Astrocyte (in vitro differentiated cells and primary cell): ENCODE measurements at regions not wholly inside any gene's neighbourhood (a gene's known extent, or its start where the extent isn't known, plus 50 kb on each side); places are given as distances from the start of the nearest gene placed in this dataset.

Source experiments
- DNase-seq: peaks from one replicate; pipeline ENCODE4 v3.0.0-alpha.2; 2010; ENCODE audit warnings: low read depth
- FAIRE-seq: peaks from 2 replicates; lab custom pipeline; 2011; peaks lifted over from hg19 to GRCh38; lab: Jason Lieb, UNC
- H2AFZ ChIP-seq: 2 replicates; pipeline ENCODE4 v1.6.0; 2012; ENCODE audit warnings: low read depth, low read length, inconsistent platforms
- H3K27ac ChIP-seq: 2 replicates; pipeline ENCODE4 v1.5.1; 2011; ENCODE audit warnings: low read depth, low read length, inconsistent platforms
- H3K27me3 ChIP-seq: 2 replicates; pipeline ENCODE4 v1.6.0; 2011; ENCODE audit warnings: low read length, inconsistent platforms; ENCODE audit not compliant: insufficient read depth
- H3K36me3 ChIP-seq: 2 replicates; pipeline ENCODE4 v1.5.1; 2011; ENCODE audit warnings: low read length, inconsistent platforms; ENCODE audit not compliant: insufficient read depth
- H3K4me1 ChIP-seq: 2 replicates; pipeline ENCODE4 v1.5.1; 2011; ENCODE audit warnings: low read length, inconsistent platforms; ENCODE audit not compliant: insufficient read depth
- H3K4me2 ChIP-seq: 2 replicates; pipeline ENCODE4 v1.6.0; 2012; ENCODE audit warnings: low read length, inconsistent platforms
- H3K4me3 ChIP-seq: 2 replicates; pipeline ENCODE4 v1.5.1; 2011; ENCODE audit warnings: low read depth, mild to moderate bottlenecking, low read length, inconsistent platforms; ENCODE audit not compliant: insufficient read depth
- H3K79me2 ChIP-seq: 2 replicates; pipeline ENCODE4 v1.6.0; 2012; ENCODE audit warnings: mild to moderate bottlenecking, low read length, inconsistent platforms; ENCODE audit not compliant: insufficient read depth
- H3K9ac ChIP-seq: 2 replicates; pipeline ENCODE4 v1.6.0; 2012; ENCODE audit warnings: mild to moderate bottlenecking, low read length, inconsistent platforms
- H3K9me3 ChIP-seq: 2 replicates; pipeline ENCODE4 v1.5.1; 2012; ENCODE audit warnings: low read depth, mild to moderate bottlenecking, low read length, inconsistent platforms; ENCODE audit not compliant: insufficient read depth
- H4K20me1 ChIP-seq: 2 replicates; pipeline ENCODE4 v1.6.0; 2012; ENCODE audit warnings: low read length, inconsistent platforms; ENCODE audit not compliant: insufficient read depth
- H3K27ac Mint-ChIP-seq: one replicate; pipeline ENCODE4 v1.8.0; 2021; ENCODE audit warnings: mild to moderate bottlenecking, mixed read lengths; ENCODE audit not compliant: unreplicated experiment
- H3K27me3 Mint-ChIP-seq: one replicate; pipeline ENCODE4 v1.8.0; 2021; ENCODE audit warnings: low read depth, mixed read lengths; ENCODE audit not compliant: unreplicated experiment
- H3K36me3 Mint-ChIP-seq: one replicate; pipeline ENCODE4 v1.8.0; 2021; ENCODE audit warnings: low read depth, mixed read lengths; ENCODE audit not compliant: unreplicated experiment
- H3K4me1 Mint-ChIP-seq: one replicate; pipeline ENCODE4 v1.8.0; 2021; ENCODE audit warnings: low read depth, mixed read lengths; ENCODE audit not compliant: unreplicated experiment
- H3K4me3 Mint-ChIP-seq: one replicate; pipeline ENCODE4 v1.8.0; 2021; ENCODE audit warnings: mild to moderate bottlenecking, moderate library complexity, mixed read lengths; ENCODE audit not compliant: unreplicated experiment
- H3K9me3 Mint-ChIP-seq: one replicate; pipeline ENCODE4 v1.8.0; 2021; ENCODE audit warnings: mild to moderate bottlenecking, mixed read lengths; ENCODE audit not compliant: unreplicated experiment
- CTCF ChIP-seq: IDR thresholded peaks from 2 replicates; pipeline ENCODE4 v1.5.1; 2011; ENCODE audit warnings: low read depth, mild to moderate bottlenecking, inconsistent platforms, low read length, moderate library complexity; ENCODE audit not compliant: insufficient read depth
- EZH2 ChIP-seq: IDR thresholded peaks from 2 replicates; pipeline ENCODE4 v1.6.1; 2012; ENCODE audit warnings: mild to moderate bottlenecking, low read length, inconsistent platforms; ENCODE audit not compliant: insufficient read depth

DNA sequence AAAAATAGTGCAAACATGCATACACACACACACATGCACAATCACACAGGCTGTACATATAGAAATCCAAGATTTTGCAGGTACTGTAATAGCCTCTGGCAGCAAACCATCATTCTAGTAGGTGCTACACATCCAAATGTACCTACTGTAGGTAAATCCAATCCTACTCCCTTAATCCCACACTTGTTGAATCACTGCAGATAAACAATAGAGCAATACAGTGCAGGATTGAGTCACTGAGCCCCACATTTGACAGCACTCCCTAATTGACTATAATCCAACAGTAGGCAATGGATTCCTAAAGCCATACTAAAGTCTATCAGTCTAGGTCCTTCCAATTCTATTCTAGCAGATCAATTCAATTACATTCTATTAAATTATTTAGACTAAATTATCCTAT lies 1640.5 kb upstream of the CDH9 start:
- no peaks in the 10 kb centered on the region for H3K79me2 ChIP-seq
- no peaks in the 10 kb centered on the region for H3K9me3 ChIP-seq
- DNase-seq (no peak), FAIRE-seq (no peak)
- H3K4me3 ChIP-seq = no peak overlapping the region
- H4K20me1 ChIP-seq = no peaks in the 10 kb centered on the region
- no peak overlapping the region for H3K4me3 Mint-ChIP-seq
- no peak overlapping the region for H3K4me2 ChIP-seq
- H3K9me3 Mint-ChIP-seq = no peaks in the 10 kb centered on the region
- H3K36me3 Mint-ChIP-seq = no peaks in the 10 kb centered on the region
- H3K27me3 ChIP-seq = no peaks in the 10 kb centered on the region
- no peaks in the 10 kb centered on the region for H3K4me1 ChIP-seq
- H3K27ac ChIP-seq = no peak overlapping the region
- no peak overlapping the region for H3K27ac Mint-ChIP-seq
- H3K4me1 Mint-ChIP-seq = no peaks in the 10 kb centered on the region
- TF ChIP-seq CTCF = no peak
- no peak for TF ChIP-seq EZH2
- H3K9ac ChIP-seq = no peak overlapping the region
- no peaks in the 10 kb centered on the region for H3K36me3 ChIP-seq
- no peaks in the 10 kb centered on the region for H3K27me3 Mint-ChIP-seq
- no peak overlapping the region for H2AFZ ChIP-seq

GRCh38 chr5:28666110-28666509 lies 1627.7 kb upstream of the CDH9 start:
- no peak for TF ChIP-seq CTCF
- no peak for TF ChIP-seq EZH2
- Histone ChIP-seq H3K27ac (no peak overlapping the region), H4K20me1 (no peaks in the 10 kb centered on the region), H3K79me2 (no peaks in the 10 kb centered on the region), H3K4me2 (no peak overlapping the region), H3K27me3 (no peaks in the 10 kb centered on the region), H3K36me3 (no peaks in the 10 kb centered on the region), H3K4me1 (no peaks in the 10 kb centered on the region), H3K9ac (no peak overlapping the region), H2AFZ (no peak overlapping the region), H3K4me3 (no peak overlapping the region), H3K9me3 (no peaks in the 10 kb centered on the region)
- Mint-ChIP-seq H3K9me3 (peaks cover 13% of the 10 kb centered on the region), H3K4me3 (no peak overlapping the region), H3K4me1 (no peaks in the 10 kb centered on the region), H3K27ac (no peak overlapping the region), H3K27me3 (no peaks in the 10 kb centered on the region), H3K36me3 (no peaks in the 10 kb centered on the region)
- FAIRE-seq = no peak
- no peak for DNase-seq

DNA sequence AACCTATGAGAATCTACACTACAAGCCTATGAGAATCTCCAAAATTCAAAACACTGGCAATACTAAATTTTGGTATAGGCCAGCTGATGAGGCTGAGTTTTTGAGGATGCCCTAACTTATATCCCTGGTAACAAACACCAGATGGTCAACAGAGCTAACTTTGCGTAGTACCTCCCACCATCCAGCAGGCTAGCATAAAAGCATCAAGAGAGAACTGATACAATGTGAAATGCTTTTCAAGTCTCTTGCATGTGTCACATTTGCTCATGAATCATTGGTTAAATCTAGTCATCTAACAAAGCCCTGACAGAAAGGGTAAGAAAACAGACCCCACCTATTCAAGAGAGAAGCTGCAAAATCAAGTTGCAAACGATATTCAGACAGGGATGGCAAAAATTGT lies 1609.7 kb upstream of the CDH9 start:
- DNase-seq (peak; percentile 26), FAIRE-seq (peak; percentile 45)
- no peaks in the 10 kb centered on the region for H3K27me3 ChIP-seq
- no peak overlapping the region for H2AFZ ChIP-seq
- H3K79me2 ChIP-seq = no peaks in the 10 kb centered on the region
- Mint-ChIP-seq H3K27ac (no peak overlapping the region), H3K9me3 (no peaks in the 10 kb centered on the region), H3K36me3 (no peaks in the 10 kb centered on the region), H3K4me1 (no peaks in the 10 kb centered on the region), H3K4me3 (no peak overlapping the region), H3K27me3 (no peaks in the 10 kb centered on the region)
- no peaks in the 10 kb centered on the region for H4K20me1 ChIP-seq
- no peaks in the 10 kb centered on the region for H3K4me1 ChIP-seq
- no peak for TF ChIP-seq EZH2
- peak; percentile 36 for TF ChIP-seq CTCF
- no peaks in the 10 kb centered on the region for H3K9me3 ChIP-seq
- no peak overlapping the region for H3K9ac ChIP-seq
- H3K4me3 ChIP-seq = no peak overlapping the region
- no peaks in the 10 kb centered on the region for H3K36me3 ChIP-seq
- H3K4me2 ChIP-seq = no peak overlapping the region
- no peak overlapping the region for H3K27ac ChIP-seq
